HuH-7.5 (cell line): ENCODE measurements at regions not wholly inside any gene's neighbourhood (a gene's known extent, or its start where the extent isn't known, plus 50 kb on each side); places are given as distances from the start of the nearest gene placed in this dataset.
"Not testable (repeated sequence)": the region's sequence is repeated elsewhere in the genome, so short reads cannot be mapped to it uniquely, and the experiment has no call there.

Experiments
- DNase-seq: peaks from one replicate; pipeline ENCODE4 v3.0.0; 2011; ENCODE audit warnings: low spot score

DNA sequence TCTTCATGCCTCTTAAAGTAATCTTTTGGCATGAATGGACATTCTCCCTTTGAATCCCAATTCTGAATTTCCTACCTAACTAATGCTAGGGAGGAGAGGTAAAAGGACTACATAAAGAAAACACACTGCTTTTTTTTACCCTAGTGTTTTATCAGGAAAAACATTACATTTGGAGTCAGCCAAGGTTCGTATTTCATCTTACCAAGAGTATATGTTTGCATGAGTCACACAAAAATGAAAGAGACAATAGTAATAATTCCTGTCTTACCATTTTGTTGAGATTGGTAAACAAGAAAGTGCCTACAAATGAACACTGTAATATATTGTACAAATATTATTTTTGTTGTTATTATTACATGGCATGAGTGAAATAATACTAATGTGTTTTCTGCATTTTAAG, 112.9 kb upstream of the WARS2 start:
- DNase-seq, result no peak

DNA sequence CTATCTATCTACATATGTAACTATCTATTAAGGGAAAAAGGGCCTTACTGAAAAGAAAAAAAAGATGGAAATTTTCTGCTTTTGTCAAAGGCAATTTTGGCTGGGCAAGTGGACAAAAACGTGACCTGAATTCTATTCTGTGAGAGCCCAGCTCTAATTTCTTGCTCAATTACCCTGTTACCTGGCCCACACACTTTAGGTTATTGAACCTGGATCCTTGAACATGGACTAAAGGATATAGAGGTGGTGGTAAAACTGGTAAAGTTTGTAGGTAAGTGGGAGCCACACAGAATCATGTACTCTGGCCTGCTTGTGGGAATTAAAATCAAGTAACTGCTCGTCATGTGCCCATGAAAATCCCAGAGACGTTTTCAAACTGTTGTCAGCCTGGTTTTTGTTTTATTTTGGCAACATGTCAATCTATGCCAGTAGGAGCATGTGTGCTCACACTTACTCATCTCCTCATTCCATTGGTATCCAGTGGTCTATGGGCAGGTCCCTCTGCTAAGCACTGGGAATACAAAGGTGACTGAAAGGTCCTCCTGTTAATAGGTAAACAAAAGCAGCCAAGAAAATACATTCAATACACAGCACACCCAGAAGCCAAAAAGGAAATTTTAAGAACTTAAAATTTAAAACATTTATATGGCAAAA, 113.7 kb upstream of the WARS2 start:
- peak; percentile 6 for DNase-seq

DNA sequence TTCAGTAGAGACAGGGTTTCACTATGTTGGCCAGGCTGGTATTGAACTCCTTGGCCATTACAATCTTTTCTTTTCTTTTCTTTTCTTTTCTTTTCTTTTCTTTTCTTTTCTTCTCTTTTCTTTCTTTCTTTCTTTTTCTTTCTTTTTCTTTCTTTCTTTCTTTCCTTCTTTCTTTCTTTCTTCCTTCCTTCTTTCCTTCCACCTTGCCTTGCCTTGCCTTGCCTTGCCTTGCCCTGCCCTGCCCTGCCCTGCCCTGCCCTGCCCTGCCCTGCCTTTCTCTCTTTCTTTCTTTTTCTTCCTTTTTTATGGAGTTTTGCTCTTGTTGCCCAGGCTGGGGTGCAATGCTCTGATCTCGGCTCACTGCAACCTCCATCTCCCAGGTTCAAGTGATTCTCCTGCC, 112.5 kb upstream of the HAO2 start:
- DNase-seq, result not testable (repeated sequence)

DNA sequence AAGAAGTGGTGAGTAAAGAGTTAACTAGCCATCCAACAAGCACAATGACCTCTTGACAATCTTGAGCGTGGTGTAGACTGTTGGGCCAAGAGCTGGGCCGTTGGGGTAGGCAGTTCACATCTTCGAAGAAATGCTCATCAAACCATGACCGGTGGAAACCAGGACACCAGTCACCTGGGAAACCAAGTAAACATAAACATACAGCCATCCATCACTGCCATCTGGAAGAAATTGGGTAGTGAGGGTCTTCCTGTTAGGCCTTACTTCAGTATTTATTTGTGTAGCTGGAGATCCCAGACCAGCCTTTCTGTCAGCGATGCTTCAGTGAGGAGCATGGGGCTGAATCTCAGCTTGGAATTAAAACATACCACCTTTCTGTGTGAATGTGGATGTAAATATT, 108.1 kb upstream of the HAO2 start:
- DNase-seq, result no peak

GRCh38 chr1:119266386-119266785, 102.2 kb upstream of the HAO2 start:
- no peak for DNase-seq

DNA sequence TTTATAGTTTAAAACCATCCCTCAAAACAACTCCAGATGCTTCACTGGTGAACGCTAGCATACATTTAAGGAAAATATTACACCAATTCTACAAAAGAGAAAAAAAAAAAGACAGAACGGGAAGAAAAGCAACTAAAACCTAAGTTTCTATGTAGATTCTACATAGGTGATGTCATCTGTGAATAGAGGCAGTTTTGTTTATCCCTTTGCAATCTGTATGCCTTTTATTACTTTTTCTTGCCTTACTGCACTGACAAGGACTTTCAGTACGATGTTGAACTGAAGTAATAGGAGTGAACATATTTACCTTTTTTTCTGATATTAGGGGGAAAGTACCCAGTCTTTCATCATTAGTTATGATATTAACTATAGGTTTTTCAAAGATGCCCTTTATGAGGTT, 101.7 kb upstream of the HAO2 start:
- DNase-seq, result no peak

GRCh38 chr1:119267288-119267687, 101.3 kb upstream of the HAO2 start:
- not testable (repeated sequence) for DNase-seq

DNA sequence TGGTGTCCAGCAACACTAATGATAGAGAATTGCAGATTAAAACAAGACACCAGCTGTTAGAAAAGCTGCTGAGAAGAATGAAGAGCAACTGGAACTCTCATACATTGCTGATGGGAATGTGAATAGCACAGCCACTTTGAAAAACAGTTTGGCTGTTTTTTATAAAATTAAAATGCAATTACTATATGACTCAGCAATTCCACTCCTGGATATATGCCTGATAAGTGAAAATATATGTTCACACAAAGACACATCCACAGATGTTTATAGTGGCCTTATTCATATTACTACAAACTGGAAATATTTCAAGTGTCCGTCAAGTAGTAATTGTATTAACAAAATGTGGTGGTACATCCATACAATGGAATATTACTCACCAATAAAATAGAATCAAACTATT, 99.7 kb upstream of the HAO2 start:
- no peak for DNase-seq

GRCh38 chr1:119275145-119276134, 93.1 kb upstream of the HAO2 start:
- peak; percentile 26 for DNase-seq

GRCh38 chr1:119276558-119276957, 92.0 kb upstream of the HAO2 start:
- no peak for DNase-seq

DNA sequence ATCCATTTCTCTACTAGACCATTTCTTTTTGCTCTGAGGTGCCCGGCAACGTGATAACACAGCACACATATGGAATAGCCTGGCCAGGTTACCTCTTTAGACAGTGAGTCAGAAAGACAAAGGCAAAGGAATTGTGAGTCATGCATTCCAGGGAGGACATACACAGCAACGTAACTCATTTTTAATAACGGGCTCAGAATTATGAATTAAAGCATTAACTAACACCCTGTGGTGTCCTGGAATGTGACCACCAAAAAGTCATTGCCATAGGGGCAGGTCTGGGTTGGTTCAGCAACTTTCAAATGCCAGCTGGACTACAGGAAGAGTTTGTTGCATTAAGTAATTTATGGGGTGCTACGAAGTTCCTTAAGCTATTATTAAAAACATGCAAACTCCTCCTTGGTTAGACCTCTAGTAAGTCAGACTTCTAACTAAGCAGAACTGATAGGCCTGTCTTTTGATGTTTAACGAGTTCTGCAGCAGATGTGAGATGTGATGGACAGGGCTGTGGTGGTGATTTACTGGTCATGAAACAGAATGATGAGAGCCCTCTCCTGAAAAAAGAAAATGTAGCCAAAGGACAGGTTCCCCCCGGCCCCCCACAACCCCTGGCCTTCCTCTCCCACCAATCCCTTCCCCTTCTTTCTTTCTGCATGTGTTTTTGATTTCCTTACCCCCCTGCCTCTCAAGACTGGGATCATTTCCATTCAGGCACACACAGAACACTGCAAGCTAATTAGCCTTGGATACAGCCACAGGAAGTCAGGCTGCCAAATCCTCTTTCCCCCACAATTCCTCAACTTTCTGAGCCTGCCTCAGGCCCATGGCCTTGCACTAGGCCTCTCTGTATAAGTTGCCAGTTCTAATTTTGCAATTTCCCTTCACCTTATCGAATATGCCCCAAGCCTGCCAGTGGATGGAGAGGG, 88.9 kb upstream of the HAO2 start:
- no peak for DNase-seq

DNA sequence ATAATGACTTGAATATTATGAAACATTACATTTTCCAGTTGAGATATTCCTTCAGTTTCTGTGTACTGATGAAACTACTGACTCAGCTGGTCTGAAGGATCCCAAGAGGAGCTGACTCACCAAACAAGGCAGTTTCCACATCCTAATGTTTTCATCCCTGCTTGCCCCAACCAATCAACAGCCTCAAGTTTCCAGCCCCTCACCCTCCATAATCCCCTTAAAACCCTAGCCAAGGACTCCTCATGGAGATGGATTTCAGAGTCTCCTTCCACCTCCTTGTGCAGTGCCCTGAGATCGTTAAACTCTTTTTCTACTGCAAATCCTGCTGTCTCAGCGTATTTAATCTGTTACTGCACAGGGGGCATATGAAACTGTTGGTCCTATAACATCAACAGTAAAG, 83.1 kb upstream of the HAO2 start:
- no peak for DNase-seq

DNA sequence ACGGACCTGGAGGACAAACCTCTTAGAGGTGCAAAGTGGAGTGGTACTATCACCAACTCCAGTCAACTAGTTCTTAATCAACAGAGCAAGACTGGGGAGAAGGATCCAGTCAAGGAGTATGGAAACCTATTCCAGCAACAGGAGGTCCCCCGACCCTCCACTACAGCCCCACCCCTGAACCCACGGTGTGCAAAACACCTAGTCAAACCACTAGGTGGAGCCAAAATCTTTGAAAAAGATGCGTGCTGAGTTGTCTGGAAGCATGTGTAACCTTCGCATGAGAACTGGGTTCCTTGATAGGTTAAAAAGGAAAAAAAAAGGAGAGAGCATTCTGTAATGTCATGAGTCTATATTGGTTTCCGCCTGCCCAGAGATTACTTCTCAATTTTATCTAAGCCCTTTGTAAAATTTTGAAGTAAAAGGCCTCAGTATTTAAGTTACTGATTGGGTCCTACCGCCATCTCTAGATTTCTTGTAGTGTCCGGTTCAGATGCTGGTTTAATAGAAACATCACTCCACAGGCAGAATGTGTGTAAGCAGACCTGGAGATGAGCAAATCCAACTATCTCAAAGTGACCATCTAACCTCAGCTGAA, 81.9 kb upstream of the HAO2 start:
- peak; percentile 36 for DNase-seq

- no peak for DNase-seq
These were observed 79.8 kb upstream of the HAO2 start for GRCh38 chr1:119288751-119289150.

GRCh38 chr1:119290297-119290696, 78.3 kb upstream of the HAO2 start:
- no peak for DNase-seq

- no peak for DNase-seq
These were observed 76.9 kb upstream of the HAO2 start for GRCh38 chr1:119291611-119292206.

- no peak for DNase-seq
These were observed 74.8 kb upstream of the HAO2 start for GRCh38 chr1:119293797-119294196.

DNA sequence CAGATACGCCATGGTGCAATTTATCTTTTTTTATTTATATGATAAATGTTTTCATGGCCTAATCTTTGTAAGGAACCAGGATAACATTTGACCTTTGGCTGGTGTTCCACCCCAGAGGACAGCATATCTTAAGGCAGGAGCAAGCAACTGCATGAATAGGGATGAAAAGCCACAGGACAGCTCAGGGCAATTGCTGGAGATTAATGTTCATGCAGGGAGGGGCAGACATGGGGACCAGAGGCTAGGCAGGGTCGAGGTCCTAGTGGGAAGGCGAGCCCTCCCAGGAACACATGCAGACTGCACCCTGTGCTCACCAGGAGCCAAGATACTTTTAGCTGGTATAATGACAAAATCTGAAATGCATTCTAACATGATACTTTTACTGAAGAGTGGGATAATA, 74.4 kb upstream of the HAO2 start:
- DNase-seq, result no peak

DNA sequence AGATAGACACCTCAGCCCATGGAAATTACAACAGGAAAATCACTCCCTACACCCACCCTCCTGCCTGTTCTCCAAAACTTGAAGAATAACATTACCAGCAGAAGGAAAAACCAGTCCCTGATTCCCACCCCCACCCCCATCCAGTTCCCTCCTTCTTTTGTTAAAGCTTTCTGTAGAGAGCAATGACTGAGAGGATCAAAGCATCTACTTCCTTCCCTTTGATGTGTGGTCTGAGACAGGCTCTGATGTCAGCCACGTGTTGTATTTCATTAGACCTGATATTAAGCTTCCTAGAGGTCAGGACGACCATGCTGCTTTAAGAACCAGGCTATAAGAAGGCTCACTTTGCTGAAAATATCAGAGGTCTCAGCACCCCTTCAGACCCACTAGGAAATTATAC, 73.9 kb upstream of the HAO2 start:
- no peak for DNase-seq

GRCh38 chr1:119298687-119299303, 69.8 kb upstream of the HAO2 start:
- no peak for DNase-seq

DNA sequence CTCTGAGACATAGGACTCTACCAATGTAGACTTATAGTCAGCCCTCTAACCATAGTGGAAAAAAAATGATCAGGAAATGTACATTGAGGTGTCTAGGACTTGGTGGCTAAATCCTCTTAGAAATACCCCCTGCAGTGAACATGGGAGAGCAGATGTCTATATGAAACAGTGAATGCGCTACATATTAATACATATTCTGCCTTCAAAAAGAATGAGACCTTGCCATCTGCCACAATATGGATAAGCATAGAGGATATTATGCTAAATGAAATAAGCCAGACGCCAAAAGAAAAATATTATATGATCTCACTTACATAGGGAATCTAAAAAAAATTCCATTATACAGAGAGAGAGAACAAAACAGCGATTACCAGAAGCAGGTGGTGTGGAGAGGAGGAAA, 66.6 kb upstream of the HAO2 start:
- no peak for DNase-seq
